Tibial nerve (tissue), 4 donors: ENCODE measurements at regions not wholly inside any gene's neighbourhood (a gene's known extent, or its start where the extent isn't known, plus 50 kb on each side); places are given as distances from the start of the nearest gene placed in this dataset.

Source experiments
- DNase-seq, 2 donors: peaks; one replicate each; pipeline ENCODE4 v3.0.0-alpha.2; 2019; ENCODE audit warnings: low spot score in 2 of 2
- H3K27ac ChIP-seq, 4 donors: fragments of 200-600 bp; sonication (generic) in 3 of 4; one replicate each; pipeline ENCODE4 v1.5.1; 2017 to 2019; ENCODE audit warnings: mild to moderate bottlenecking in 1 of 4
- H3K27me3 ChIP-seq, 2 donors: fragments of 200-600 bp; sonication (generic) in 1 of 2; one replicate each; pipeline versions ENCODE4 v1.5.1 to v1.6.0; 2017 to 2019
- H3K36me3 ChIP-seq, 3 donors: fragments of 200-600 bp; sonication (generic); one replicate each; pipeline ENCODE4 v1.5.1; 2018 to 2019
- H3K4me1 ChIP-seq, 4 donors: fragments of 200-600 bp; sonication (generic) in 3 of 4; one replicate each; pipeline ENCODE4 v1.5.1; 2017 to 2019
- H3K4me3 ChIP-seq, 4 donors: fragments of 200-600 bp; sonication (generic) in 3 of 4; one replicate each; pipeline ENCODE4 v1.5.1; 2017 to 2019; ENCODE audit warnings: mild to moderate bottlenecking in 1 of 4, moderate library complexity in 1 of 4
- H3K9me3 ChIP-seq, 4 donors: fragments of 200-600 bp; sonication (generic) in 3 of 4; one replicate each; pipeline ENCODE4 v1.5.1; 2017 to 2019
- EP300 ChIP-seq, 2 donors: sonication (generic); formaldehyde crosslinking; IDR thresholded peaks; one replicate each; pipeline ENCODE4 v1.6.1; 2017; ENCODE audit warnings: antibody characterized with exemption in 2 of 2, mild to moderate bottlenecking in 1 of 2
- POLR2A ChIP-seq, 2 donors: fragments of 450-650 bp; IDR thresholded peaks; one replicate each; pipeline ENCODE4 v1.6.1; 2017; ENCODE audit warnings: antibody characterized with exemption in 2 of 2, mild to moderate bottlenecking in 2 of 2, moderate library complexity in 2 of 2
- WGBS, 2 donors: methylation state at CpG; one replicate each; pipeline ENCODE4 v1.1.5; 2018; 5-methylcytosine and 5-hydroxymethylcytosine counted together
- TF ChIP-seq, protein P1 (sequence below), 5 experiments: fragments of 200-600 bp in 3 of 5; fragments of 450-650 bp in 2 of 5; sonication (generic) in 3 of 5; IDR thresholded peaks; one replicate each; pipeline ENCODE4 v1.5.1; 2016 to 2019; ENCODE audit warnings: antibody characterized with exemption in 5 of 5, mild to moderate bottlenecking in 3 of 5, moderate library complexity in 2 of 5

DNA sequence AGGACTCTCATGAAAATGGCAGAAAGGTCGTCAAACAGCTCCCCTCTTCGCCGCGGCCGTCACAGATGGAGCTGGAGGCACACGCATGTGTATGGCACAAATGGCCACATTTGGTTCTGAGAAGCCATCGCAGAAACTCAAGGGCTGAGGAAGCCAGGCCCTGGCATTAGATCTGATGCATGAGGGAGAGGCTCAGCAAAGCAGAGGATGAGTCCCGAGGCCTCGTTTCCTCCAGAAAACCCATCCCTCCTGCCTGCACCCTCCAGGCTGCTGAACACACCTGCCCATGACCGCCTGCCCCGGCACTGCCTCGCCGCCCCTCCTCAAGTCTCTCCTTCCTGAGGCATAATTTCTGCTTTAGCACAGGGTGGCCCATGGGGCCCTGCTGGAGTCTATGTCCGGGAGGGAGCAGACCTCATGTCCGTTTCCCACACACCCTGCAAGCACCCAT, 240.3 kb downstream of the DLL1 start:
- Histone ChIP-seq H3K27ac (no peak overlapping the region), H3K4me3 (no peak overlapping the region), H3K9me3 (peaks cover 0 to 3% (median 0%) of the 10 kb centered on the region in 4 donors), H3K4me1 (peaks cover 0 to 13% (median 0%) of the 10 kb centered on the region in 4 donors), H3K27me3 (no peaks in the 10 kb centered on the region), H3K36me3 (no peaks in the 10 kb centered on the region)
- DNase-seq: no peak
- WGBS, 2 donors: 87 to 90% methylated on average over 12 to 15 of the region's 15 CpGs
- no peak for TF ChIP-seq POLR2A (IDR thresholded peaks at IDR 0.05)

DNA sequence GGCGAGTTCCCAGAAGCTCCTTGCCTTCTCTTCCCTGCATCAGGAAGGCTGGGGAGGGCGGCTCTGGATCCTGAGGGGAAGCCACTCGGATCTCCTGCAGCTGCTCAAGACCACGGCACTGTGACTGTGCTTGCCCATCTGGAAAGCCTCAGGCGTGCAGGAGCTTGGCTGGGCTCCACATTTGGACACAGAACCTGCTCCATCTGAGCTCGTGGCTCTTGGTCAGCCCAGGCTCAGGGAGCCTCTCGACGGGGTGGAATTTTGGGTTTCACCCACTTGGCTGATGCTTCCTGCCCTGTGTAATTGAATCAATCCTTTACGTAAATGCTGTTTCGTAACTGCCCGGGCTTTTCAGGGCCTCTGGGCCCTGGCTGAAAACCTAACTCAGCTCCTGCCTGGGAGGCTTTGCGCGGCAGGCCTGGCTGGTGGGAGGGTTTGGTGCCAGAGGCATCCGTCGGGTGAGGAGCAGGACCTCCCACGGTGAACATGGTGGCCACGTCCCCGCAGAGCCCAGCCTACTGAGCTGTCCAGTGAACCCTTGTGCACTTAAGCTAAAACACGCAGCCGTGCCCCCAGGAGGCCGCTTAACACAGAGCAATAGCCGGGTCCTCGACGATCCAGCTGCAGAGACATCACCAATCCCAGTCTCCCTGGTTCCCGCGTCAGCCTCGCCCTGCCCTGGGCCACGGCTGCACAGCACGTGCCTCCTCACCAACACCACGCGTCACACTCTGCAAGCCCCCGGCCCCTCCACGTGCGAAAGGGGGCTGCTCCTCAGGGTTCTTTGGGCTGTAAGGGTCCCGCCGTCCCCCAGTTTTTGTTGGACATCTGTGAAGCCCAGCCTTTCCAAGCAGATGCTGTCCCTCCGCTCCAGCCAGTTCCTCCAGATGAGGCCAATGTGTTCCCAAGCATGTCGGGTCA, 241.0 kb downstream of the DLL1 start:
- Histone ChIP-seq H3K36me3 (no peaks in the 10 kb centered on the region), H3K9me3 (peaks cover 0 to 3% (median 0%) of the 10 kb centered on the region in 4 donors), H3K27me3 (no peaks in the 10 kb centered on the region), H3K4me1 (peaks cover 0 to 13% (median 0%) of the 10 kb centered on the region in 4 donors), H3K27ac (peak overlapping the region in 3 of 4 donors; percentile 32 to 60 (median 40)), H3K4me3 (no peak overlapping the region)
- WGBS, 2 donors: 70 to 78% methylated on average over 33 to 38 of the region's 38 CpGs
- TF ChIP-seq EP300 (IDR thresholded peaks at IDR 0.05) (peak in 1 of 2 donors; percentile 64), POLR2A (IDR thresholded peaks at IDR 0.05) (no peak)
- DNase-seq: peak; percentile 48 to 73

DNA sequence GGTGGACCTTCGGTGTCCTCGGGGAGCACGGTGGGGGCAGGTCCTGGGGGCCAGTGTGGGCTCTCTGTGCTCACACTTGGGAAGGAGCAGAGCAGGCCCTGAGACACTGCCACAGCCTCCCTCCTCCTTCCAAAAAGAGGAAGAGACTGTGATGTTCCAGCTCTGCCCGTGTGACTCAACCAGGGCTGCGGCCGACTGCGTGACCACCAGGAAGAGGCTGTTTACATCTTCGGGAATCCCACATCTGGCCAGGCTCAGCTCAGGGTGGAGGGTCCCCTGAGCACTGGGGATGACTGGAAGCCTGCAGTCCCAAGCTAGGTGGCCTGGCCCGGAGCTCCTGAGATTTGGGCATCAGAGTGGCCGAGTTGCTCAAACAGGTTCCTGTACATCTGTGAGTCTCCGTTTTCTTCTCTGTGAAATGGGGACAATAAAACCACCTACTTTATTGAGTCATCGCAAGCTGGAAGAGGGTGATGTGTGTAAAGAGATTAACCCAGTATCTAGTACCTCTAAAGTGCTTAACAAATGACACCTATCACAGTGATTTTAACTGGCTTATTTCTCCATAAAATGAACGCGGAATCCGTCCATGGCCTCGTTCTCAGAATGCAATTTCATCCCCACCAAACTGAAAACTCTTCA, 242.1 kb downstream of the DLL1 start:
- Histone ChIP-seq H3K36me3 (no peaks in the 10 kb centered on the region), H3K9me3 (peaks cover 0 to 3% (median 0%) of the 10 kb centered on the region in 4 donors), H3K27me3 (no peaks in the 10 kb centered on the region), H3K4me3 (no peak overlapping the region), H3K27ac (peak overlapping the region in 3 of 4 donors; percentile 25 to 64 (median 60)), H3K4me1 (peaks cover 0 to 13% (median 0%) of the 10 kb centered on the region in 4 donors)
- TF ChIP-seq EP300 (IDR thresholded peaks at IDR 0.05) (peak; percentile 29 to 51), POLR2A (IDR thresholded peaks at IDR 0.05) (no peak)
- WGBS, 2 donors: 75 to 85% methylated on average over 16 of the region's 16 CpGs
- DNase-seq: peak in 1 of 2 donors; percentile 23

DNA sequence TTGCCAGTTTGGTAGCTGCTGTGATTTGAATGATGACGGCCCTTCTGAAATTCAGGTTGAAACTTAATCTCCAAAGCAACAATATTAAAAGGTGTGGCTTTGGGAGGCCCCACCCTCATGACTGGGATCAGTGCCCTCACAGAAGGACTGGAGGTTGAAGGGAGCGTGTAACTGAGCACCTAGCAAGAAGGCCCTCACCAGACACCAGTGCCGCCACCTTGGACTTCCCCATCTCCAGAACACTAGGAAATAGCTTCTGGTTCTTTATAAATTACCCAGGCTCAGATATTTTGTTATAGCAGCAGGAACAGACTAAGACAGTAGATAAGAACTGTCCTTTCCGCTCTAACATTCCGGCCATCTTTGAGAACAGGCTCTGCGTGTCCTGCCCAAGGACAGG, 243.1 kb downstream of the DLL1 start:
- Histone ChIP-seq H3K9me3 (peaks cover 0 to 3% (median 0%) of the 10 kb centered on the region in 4 donors), H3K4me1 (peaks cover 0 to 13% (median 0%) of the 10 kb centered on the region in 4 donors), H3K4me3 (no peak overlapping the region), H3K27me3 (no peaks in the 10 kb centered on the region), H3K36me3 (no peaks in the 10 kb centered on the region), H3K27ac (peak overlapping the region in 2 of 4 donors; percentile 1 to 64)
- no peak for DNase-seq
- WGBS, 2 donors: 95 to 97% methylated on average over 5 to 6 of the region's 6 CpGs
- TF ChIP-seq EP300 (IDR thresholded peaks at IDR 0.05): no peak
- TF ChIP-seq POLR2A (IDR thresholded peaks at IDR 0.05): no peak
- TF ChIP-seq, protein P1, sequence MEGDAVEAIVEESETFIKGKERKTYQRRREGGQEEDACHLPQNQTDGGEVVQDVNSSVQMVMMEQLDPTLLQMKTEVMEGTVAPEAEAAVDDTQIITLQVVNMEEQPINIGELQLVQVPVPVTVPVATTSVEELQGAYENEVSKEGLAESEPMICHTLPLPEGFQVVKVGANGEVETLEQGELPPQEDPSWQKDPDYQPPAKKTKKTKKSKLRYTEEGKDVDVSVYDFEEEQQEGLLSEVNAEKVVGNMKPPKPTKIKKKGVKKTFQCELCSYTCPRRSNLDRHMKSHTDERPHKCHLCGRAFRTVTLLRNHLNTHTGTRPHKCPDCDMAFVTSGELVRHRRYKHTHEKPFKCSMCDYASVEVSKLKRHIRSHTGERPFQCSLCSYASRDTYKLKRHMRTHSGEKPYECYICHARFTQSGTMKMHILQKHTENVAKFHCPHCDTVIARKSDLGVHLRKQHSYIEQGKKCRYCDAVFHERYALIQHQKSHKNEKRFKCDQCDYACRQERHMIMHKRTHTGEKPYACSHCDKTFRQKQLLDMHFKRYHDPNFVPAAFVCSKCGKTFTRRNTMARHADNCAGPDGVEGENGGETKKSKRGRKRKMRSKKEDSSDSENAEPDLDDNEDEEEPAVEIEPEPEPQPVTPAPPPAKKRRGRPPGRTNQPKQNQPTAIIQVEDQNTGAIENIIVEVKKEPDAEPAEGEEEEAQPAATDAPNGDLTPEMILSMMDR (IDR thresholded peaks at IDR 0.05): no peak

DNA sequence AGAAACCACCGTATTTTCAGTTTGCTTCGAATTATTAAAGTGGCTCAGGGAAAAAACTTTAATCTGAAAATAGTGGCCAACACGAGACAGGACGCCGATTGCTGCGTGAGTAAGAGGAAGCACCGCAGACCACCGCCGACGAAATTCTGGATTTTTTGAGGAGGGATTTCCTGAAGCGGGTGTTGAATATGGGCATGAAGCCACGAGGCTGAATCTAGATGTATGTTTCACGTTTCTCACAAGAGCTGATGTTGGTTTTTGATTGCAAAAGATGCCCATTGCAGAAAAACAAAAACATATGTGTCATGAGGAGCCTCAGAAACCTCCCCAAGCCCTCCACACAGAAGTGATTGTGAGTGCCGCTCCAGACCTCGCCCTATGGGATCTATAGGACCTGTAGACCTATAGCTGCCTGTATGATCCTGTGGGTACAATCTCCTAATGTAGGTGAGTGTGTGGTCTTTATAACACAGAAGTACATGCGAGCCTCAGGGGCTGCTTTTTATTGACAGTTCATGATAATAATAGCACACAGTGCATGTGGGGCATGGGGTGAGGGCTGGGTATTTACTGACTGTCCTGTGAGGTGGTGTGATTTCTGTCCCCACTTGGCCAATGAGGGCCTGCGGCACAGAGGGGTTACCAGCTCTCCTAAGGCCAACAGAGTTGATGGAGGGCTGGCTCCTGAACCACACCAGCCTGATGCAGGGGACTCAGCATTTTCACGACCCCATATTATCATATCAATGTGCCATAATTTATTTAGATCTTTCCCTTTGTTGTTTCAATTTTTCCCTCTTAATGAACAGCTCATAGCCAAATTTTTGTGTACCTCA, 243.9 kb downstream of the DLL1 start:
- no peak for DNase-seq
- Histone ChIP-seq H3K9me3 (peaks cover 0 to 3% (median 0%) of the 10 kb centered on the region in 4 donors), H3K27me3 (no peaks in the 10 kb centered on the region), H3K4me1 (peaks cover 0 to 13% (median 0%) of the 10 kb centered on the region in 4 donors), H3K4me3 (no peak overlapping the region), H3K36me3 (no peaks in the 10 kb centered on the region), H3K27ac (peak overlapping the region in 1 of 4 donors; percentile 35)
- WGBS, 2 donors: 68 to 71% methylated on average over 18 of the region's 18 CpGs
- no peak for TF ChIP-seq POLR2A (IDR thresholded peaks at IDR 0.05)
- no peak for TF ChIP-seq EP300 (IDR thresholded peaks at IDR 0.05)
- TF ChIP-seq, protein P1 (IDR thresholded peaks at IDR 0.05): no peak
